ENCODE measurements at regions not wholly inside any gene's neighbourhood (a gene's known extent, or its start where the extent isn't known, plus 50 kb on each side); places are given as distances from the start of the nearest gene placed in this dataset.

- Histone ChIP-seq H4K20me1 (ENCODE audit: control insufficient read depth, extremely low read depth, insufficient read depth, low read length) (no peaks in the 10 kb centered on the region), H3K9me1 (ENCODE audit: control insufficient read depth, extremely low read depth, insufficient read depth, low read length) (no peaks in the 10 kb centered on the region), H3K4me1 (ENCODE audit: control insufficient read depth, extremely low read depth, insufficient read depth, low read length) (no peaks in the 10 kb centered on the region), H3K9me3 (ENCODE audit: control insufficient read depth, low read depth, low read length) (no peaks in the 10 kb centered on the region), H3K4me3 (ENCODE audit: control insufficient read depth in 2 of 3, extremely low read depth in 1 of 3, insufficient read depth in 2 of 3, low read depth in 1 of 3, low read length in 3 of 3) (no peak overlapping the region), H3K36me3 (ENCODE audit: control insufficient read depth in 2 of 2, extremely low read depth in 1 of 2, insufficient read depth in 2 of 2, low read length in 2 of 2) (no peaks in the 10 kb centered on the region), H3K27ac (ENCODE audit: control insufficient read depth, insufficient read depth, low read length) (no peak overlapping the region), H3K4me2 (ENCODE audit: control insufficient read depth, extremely low read depth, insufficient read depth, low read depth, low read length) (no peak overlapping the region), H3K9ac (ENCODE audit: control insufficient read depth, extremely low read depth, insufficient read depth, low read length) (no peak overlapping the region), H3K79me2 (ENCODE audit: control insufficient read depth, insufficient read depth, low read length) (no peaks in the 10 kb centered on the region), H2AFZ (ENCODE audit: control insufficient read depth, low read length) (no peak overlapping the region), H3K27me3 (ENCODE audit: control insufficient read depth, extremely low read depth, insufficient read depth, low read length) (no peaks in the 10 kb centered on the region)
- no peak for DNase-seq (ENCODE audit: low read depth, low spot score)
- dilution Hi-C loops (cut with MboI; ENCODE audit: extremely low pct_ligation_motif_present, low sequenced_read_pairs), result no loop called here
- TF ChIP-seq EZH2 (IDR thresholded peaks at IDR 0.05; ENCODE audit: low read length), result no peak
- TF ChIP-seq, protein P1, sequence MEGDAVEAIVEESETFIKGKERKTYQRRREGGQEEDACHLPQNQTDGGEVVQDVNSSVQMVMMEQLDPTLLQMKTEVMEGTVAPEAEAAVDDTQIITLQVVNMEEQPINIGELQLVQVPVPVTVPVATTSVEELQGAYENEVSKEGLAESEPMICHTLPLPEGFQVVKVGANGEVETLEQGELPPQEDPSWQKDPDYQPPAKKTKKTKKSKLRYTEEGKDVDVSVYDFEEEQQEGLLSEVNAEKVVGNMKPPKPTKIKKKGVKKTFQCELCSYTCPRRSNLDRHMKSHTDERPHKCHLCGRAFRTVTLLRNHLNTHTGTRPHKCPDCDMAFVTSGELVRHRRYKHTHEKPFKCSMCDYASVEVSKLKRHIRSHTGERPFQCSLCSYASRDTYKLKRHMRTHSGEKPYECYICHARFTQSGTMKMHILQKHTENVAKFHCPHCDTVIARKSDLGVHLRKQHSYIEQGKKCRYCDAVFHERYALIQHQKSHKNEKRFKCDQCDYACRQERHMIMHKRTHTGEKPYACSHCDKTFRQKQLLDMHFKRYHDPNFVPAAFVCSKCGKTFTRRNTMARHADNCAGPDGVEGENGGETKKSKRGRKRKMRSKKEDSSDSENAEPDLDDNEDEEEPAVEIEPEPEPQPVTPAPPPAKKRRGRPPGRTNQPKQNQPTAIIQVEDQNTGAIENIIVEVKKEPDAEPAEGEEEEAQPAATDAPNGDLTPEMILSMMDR (optimal IDR thresholded peaks at IDR 0.05 in 1 of 3, IDR thresholded peaks at IDR 0.05 in 1 of 3, conservative IDR thresholded peaks at IDR 0.05 in 1 of 3; ENCODE audit: extremely low read depth in 1 of 3, insufficient read depth in 2 of 3, low read length in 3 of 3), result no peak
- FAIRE-seq, result no peak
These were observed 60.2 kb upstream of the STEAP4 start for GRCh38 chr7:88366845-88367244.

GRCh38 chr7:88363869-88364268, 57.2 kb upstream of the STEAP4 start:
- Histone ChIP-seq H3K27ac (ENCODE audit: control insufficient read depth, insufficient read depth, low read length) (no peak overlapping the region), H3K9me1 (ENCODE audit: control insufficient read depth, extremely low read depth, insufficient read depth, low read length) (no peaks in the 10 kb centered on the region), H3K36me3 (ENCODE audit: control insufficient read depth in 2 of 2, extremely low read depth in 1 of 2, insufficient read depth in 2 of 2, low read length in 2 of 2) (no peaks in the 10 kb centered on the region), H3K4me2 (ENCODE audit: control insufficient read depth, extremely low read depth, insufficient read depth, low read depth, low read length) (no peak overlapping the region), H3K9me3 (ENCODE audit: control insufficient read depth, low read depth, low read length) (no peaks in the 10 kb centered on the region), H3K79me2 (ENCODE audit: control insufficient read depth, insufficient read depth, low read length) (no peaks in the 10 kb centered on the region), H3K9ac (ENCODE audit: control insufficient read depth, extremely low read depth, insufficient read depth, low read length) (no peak overlapping the region), H3K4me1 (ENCODE audit: control insufficient read depth, extremely low read depth, insufficient read depth, low read length) (no peaks in the 10 kb centered on the region), H3K27me3 (ENCODE audit: control insufficient read depth, extremely low read depth, insufficient read depth, low read length) (no peaks in the 10 kb centered on the region), H2AFZ (ENCODE audit: control insufficient read depth, low read length) (no peak overlapping the region), H4K20me1 (ENCODE audit: control insufficient read depth, extremely low read depth, insufficient read depth, low read length) (no peaks in the 10 kb centered on the region), H3K4me3 (ENCODE audit: control insufficient read depth in 2 of 3, extremely low read depth in 1 of 3, insufficient read depth in 2 of 3, low read depth in 1 of 3, low read length in 3 of 3) (no peak overlapping the region)
- dilution Hi-C loops (cut with MboI; ENCODE audit: extremely low pct_ligation_motif_present, low sequenced_read_pairs), result no loop called here
- no peak for TF ChIP-seq EZH2 (IDR thresholded peaks at IDR 0.05; ENCODE audit: low read length)
- TF ChIP-seq, protein P1 (optimal IDR thresholded peaks at IDR 0.05 in 1 of 3, IDR thresholded peaks at IDR 0.05 in 1 of 3, conservative IDR thresholded peaks at IDR 0.05 in 1 of 3; ENCODE audit: extremely low read depth in 1 of 3, insufficient read depth in 2 of 3, low read length in 3 of 3), result no peak
- DNase-seq (ENCODE audit: low read depth, low spot score), result no peak
- no peak for FAIRE-seq
